Naive thymus-derived CD4-positive, alpha-beta T cell (primary cell): ENCODE measurements at regions not wholly inside any gene's neighbourhood (a gene's known extent, or its start where the extent isn't known, plus 50 kb on each side); places are given as distances from the start of the nearest gene placed in this dataset.

Experiments
- ATAC-seq: fragments of 150-1000 bp; cut with Tn5 transposase; 2 replicates; pipeline ENCODE4 v1.10.0; 2021; ENCODE audit warnings: mild to moderate bottlenecking, moderate library complexity
- CTCF ChIA-PET: fragments of 350-600 bp; sonication (Branson Sonifier 250); formaldehyde crosslinking; loops from one replicate; lab custom pipeline; 2021; ENCODE audit warnings: antibody characterized with exemption; lab: Charles Lee
- POLR2A ChIA-PET: fragments of 350-600 bp; sonication (Branson Sonifier 250); formaldehyde crosslinking; loops from one replicate; lab custom pipeline; 2021; ENCODE audit warnings: antibody characterized with exemption, inconsistent platforms; lab: Charles Lee
- DNase-seq, 9 donors: peaks; one replicate each; pipeline versions ENCODE4 v3.0.0 to v3.0.0-alpha.2; 2020 to 2022; ENCODE audit warnings: mixed read lengths in 1 of 9
- H3K27ac ChIP-seq: one replicate; pipeline ENCODE4 v1.7.0; 2013; ENCODE audit warnings: mild to moderate bottlenecking, low read depth, low read length, moderate library complexity
- H3K27me3 ChIP-seq, 2 donors: one replicate each; pipeline ENCODE4 v1.7.0; 2013; ENCODE audit warnings: low read length in 2 of 2, mild to moderate bottlenecking in 2 of 2, moderate library complexity in 2 of 2; ENCODE audit not compliant: control insufficient read depth in 2 of 2, insufficient read depth in 2 of 2
- H3K36me3 ChIP-seq, 3 experiments: 1 replicate in 2 of 3; 2 replicates in 1 of 3; pipeline ENCODE4 v1.7.0; 2013; ENCODE audit warnings: low read length in 3 of 3, mild to moderate bottlenecking in 3 of 3, moderate library complexity in 1 of 3; ENCODE audit not compliant: insufficient read depth in 3 of 3, control insufficient read depth in 2 of 3
- H3K4me1 ChIP-seq, 2 donors: one replicate each; pipeline ENCODE4 v1.7.0; 2013; ENCODE audit warnings: low read length in 2 of 2, mild to moderate bottlenecking in 2 of 2, moderate library complexity in 1 of 2; ENCODE audit not compliant: control insufficient read depth in 2 of 2, insufficient read depth in 2 of 2
- H3K4me3 ChIP-seq: 2 replicates; pipeline ENCODE4 v1.7.0; 2013; ENCODE audit warnings: mild to moderate bottlenecking, low read length
- H3K9me3 ChIP-seq, 3 experiments: 1 replicate in 2 of 3; 2 replicates in 1 of 3; pipeline ENCODE4 v1.7.0; 2013; ENCODE audit warnings: low read length in 3 of 3; ENCODE audit not compliant: control insufficient read depth in 2 of 3
- H3K27ac Mint-ChIP-seq, 9 donors: one replicate each; pipeline ENCODE4 v1.8.0; 2020 to 2022; ENCODE audit warnings: mixed read lengths in 9 of 9, mild to moderate bottlenecking in 8 of 9, moderate library complexity in 5 of 9, inconsistent platforms in 2 of 9
- H3K27me3 Mint-ChIP-seq, 5 donors: one replicate each; pipeline ENCODE4 v1.8.0; 2021 to 2022; ENCODE audit warnings: mixed read lengths in 5 of 5, mild to moderate bottlenecking in 1 of 5
- H3K36me3 Mint-ChIP-seq, 5 donors: one replicate each; pipeline ENCODE4 v1.8.0; 2020 to 2022; ENCODE audit warnings: mixed read lengths in 5 of 5, mild to moderate bottlenecking in 3 of 5, inconsistent platforms in 1 of 5
- H3K4me1 Mint-ChIP-seq, 7 donors: one replicate each; pipeline ENCODE4 v1.8.0; 2020 to 2022; ENCODE audit warnings: mixed read lengths in 7 of 7, mild to moderate bottlenecking in 3 of 7, inconsistent platforms in 1 of 7
- H3K4me3 Mint-ChIP-seq, 10 donors: one replicate each; pipeline ENCODE4 v1.8.0; 2020 to 2022; ENCODE audit warnings: mild to moderate bottlenecking in 10 of 10, mixed read lengths in 10 of 10, moderate library complexity in 6 of 10, inconsistent platforms in 2 of 10
- H3K9me3 Mint-ChIP-seq, 11 donors: one replicate each; pipeline ENCODE4 v1.8.0; 2020 to 2022; ENCODE audit warnings: mixed read lengths in 11 of 11, mild to moderate bottlenecking in 4 of 11, inconsistent platforms in 1 of 11, moderate library complexity in 1 of 11
- intact Hi-C, 2 donors: fragments of 100-400 bp; cut with micrococcal nuclease; formaldehyde crosslinking; loops; one replicate each; pipeline ENCODE4 v1.15.1; 2023

- peaks cover 0 to 2% (median 0%) of the 10 kb centered on the region in 5 donors for H3K36me3 Mint-ChIP-seq
- Histone ChIP-seq H3K27me3 (no peaks in the 10 kb centered on the region), H3K4me1 (no peaks in the 10 kb centered on the region), H3K27ac (no peak overlapping the region), H3K36me3 (no peaks in the 10 kb centered on the region), H3K9me3 (no peaks in the 10 kb centered on the region), H3K4me3 (no peak overlapping the region)
- H3K27ac Mint-ChIP-seq, result no peak overlapping the region
- H3K9me3 Mint-ChIP-seq, result peaks cover 0 to 2% (median 0%) of the 10 kb centered on the region in 11 donors
- DNase-seq, result peak in 3 of 9 donors; percentile 4 to 18 (median 7)
- POLR2A ChIA-PET, result no interaction called here
- peaks cover 3 to 29% (median 20%) of the 10 kb centered on the region in 7 donors for H3K4me1 Mint-ChIP-seq
- H3K4me3 Mint-ChIP-seq, result peak overlapping the region in 5 of 10 donors; percentile 22 to 69 (median 54)
- CTCF ChIA-PET, result no interaction called here
- no peaks in the 10 kb centered on the region for H3K27me3 Mint-ChIP-seq
- intact Hi-C loops, result no loop called here
- no peak for ATAC-seq
These were observed 971.7 kb downstream of the FLRT2 start for GRCh38 chr14:86501611-86502010.

GRCh38 chr14:86491743-86492142 lies 961.8 kb downstream of the FLRT2 start:
- Histone ChIP-seq H3K36me3 (no peaks in the 10 kb centered on the region), H3K27ac (no peak overlapping the region), H3K27me3 (no peaks in the 10 kb centered on the region), H3K4me1 (no peaks in the 10 kb centered on the region), H3K9me3 (no peaks in the 10 kb centered on the region), H3K4me3 (no peak overlapping the region)
- DNase-seq (no peak), ATAC-seq (no peak)
- H3K4me3 Mint-ChIP-seq, result no peak overlapping the region
- POLR2A ChIA-PET, result no interaction called here
- no peaks in the 10 kb centered on the region for H3K27me3 Mint-ChIP-seq
- intact Hi-C loops, result no loop called here
- no peaks in the 10 kb centered on the region for H3K4me1 Mint-ChIP-seq
- H3K27ac Mint-ChIP-seq, result no peak overlapping the region
- CTCF ChIA-PET, result no interaction called here
- peaks cover 0 to 3% (median 0%) of the 10 kb centered on the region in 5 donors for H3K36me3 Mint-ChIP-seq
- H3K9me3 Mint-ChIP-seq, result peaks cover 0 to 4% (median 0%) of the 10 kb centered on the region in 11 donors

DNA sequence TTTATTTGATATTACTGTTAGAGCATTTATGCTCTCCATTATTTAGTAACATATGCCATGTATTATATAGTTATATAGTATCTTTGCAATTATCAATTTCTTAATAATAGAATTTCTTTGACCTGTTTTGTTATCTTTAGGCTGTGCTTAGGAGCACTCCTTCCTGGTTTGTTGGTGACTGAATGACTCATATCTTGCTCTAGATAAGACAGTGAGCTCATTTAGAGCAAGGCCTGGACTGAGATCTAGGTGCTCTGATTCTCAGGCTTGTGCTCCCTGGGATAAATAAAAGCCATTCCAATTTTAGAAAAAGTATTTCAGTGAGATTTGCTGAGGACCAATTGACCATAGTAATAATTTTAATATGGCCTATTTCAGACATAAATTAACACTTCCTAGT lies 951.2 kb downstream of the FLRT2 start:
- Histone ChIP-seq H3K27ac (no peak overlapping the region), H3K27me3 (no peaks in the 10 kb centered on the region), H3K9me3 (no peaks in the 10 kb centered on the region), H3K4me1 (no peaks in the 10 kb centered on the region), H3K4me3 (no peak overlapping the region), H3K36me3 (no peaks in the 10 kb centered on the region)
- ATAC-seq, result no peak
- intact Hi-C loops, result no loop called here
- Mint-ChIP-seq H3K36me3 (no peaks in the 10 kb centered on the region), H3K27me3 (no peaks in the 10 kb centered on the region), H3K27ac (no peak overlapping the region), H3K4me3 (no peak overlapping the region), H3K9me3 (peaks cover 0 to 12% (median 0%) of the 10 kb centered on the region in 11 donors), H3K4me1 (no peaks in the 10 kb centered on the region)
- DNase-seq, result no peak
- ChIA-PET CTCF (no interaction called here), POLR2A (no interaction called here)

- no peak overlapping the region for H3K4me3 ChIP-seq
- POLR2A ChIA-PET, result no interaction called here
- peaks cover 0 to 2% (median 0%) of the 10 kb centered on the region in 7 donors for H3K4me1 Mint-ChIP-seq
- ATAC-seq (no peak), DNase-seq (no peak)
- intact Hi-C loops, result no loop called here
- H3K27ac Mint-ChIP-seq, result no peak overlapping the region
- no peak overlapping the region for H3K4me3 Mint-ChIP-seq
- H3K36me3 Mint-ChIP-seq, result no peaks in the 10 kb centered on the region
- H3K27me3 Mint-ChIP-seq, result no peaks in the 10 kb centered on the region
- no peaks in the 10 kb centered on the region for H3K9me3 ChIP-seq
- CTCF ChIA-PET, result no interaction called here
- H3K27me3 ChIP-seq, result no peaks in the 10 kb centered on the region
- H3K4me1 ChIP-seq, result no peaks in the 10 kb centered on the region
- peaks cover 0 to 6% (median 0%) of the 10 kb centered on the region in 11 donors for H3K9me3 Mint-ChIP-seq
- no peaks in the 10 kb centered on the region for H3K36me3 ChIP-seq
- no peak overlapping the region for H3K27ac ChIP-seq
These were observed 934.4 kb downstream of the FLRT2 start for GRCh38 chr14:86464341-86464740.

DNA sequence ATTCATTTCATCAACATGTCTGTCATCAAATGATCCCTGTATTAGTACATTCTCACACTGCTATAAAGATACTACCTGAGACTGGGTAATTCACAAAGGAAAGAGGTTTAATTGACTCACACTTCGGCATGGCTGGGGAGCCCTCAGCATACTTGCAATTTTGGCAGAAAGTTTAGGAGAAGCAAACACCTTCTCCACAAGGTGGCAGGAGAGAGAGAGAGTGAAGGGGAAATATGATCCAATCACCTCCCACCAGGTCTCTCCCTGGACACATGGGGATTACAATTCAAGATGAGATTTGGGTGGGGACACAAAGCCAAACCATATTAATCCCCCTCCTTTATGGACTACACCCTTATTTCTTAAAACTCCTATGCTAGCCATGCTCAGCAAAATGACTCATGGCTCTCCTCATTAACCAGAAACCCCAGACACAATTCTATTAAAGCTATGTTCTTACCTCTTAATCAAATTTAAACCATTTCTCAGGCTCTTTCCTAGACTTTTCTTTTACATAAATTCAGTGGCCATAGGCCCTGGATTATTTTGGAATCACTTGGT lies 932.3 kb downstream of the FLRT2 start:
- DNase-seq (no peak), ATAC-seq (no peak)
- no peak overlapping the region for H3K4me3 ChIP-seq
- Mint-ChIP-seq H3K4me3 (no peak overlapping the region), H3K27me3 (no peaks in the 10 kb centered on the region), H3K27ac (no peak overlapping the region), H3K4me1 (peaks cover 0 to 2% (median 0%) of the 10 kb centered on the region in 7 donors), H3K36me3 (no peaks in the 10 kb centered on the region), H3K9me3 (peaks cover 0 to 5% (median 0%) of the 10 kb centered on the region in 11 donors)
- H3K27me3 ChIP-seq, result no peaks in the 10 kb centered on the region
- intact Hi-C loops, result no loop called here
- no peak overlapping the region for H3K27ac ChIP-seq
- CTCF ChIA-PET, result no interaction called here
- H3K36me3 ChIP-seq, result no peaks in the 10 kb centered on the region
- no peaks in the 10 kb centered on the region for H3K9me3 ChIP-seq
- H3K4me1 ChIP-seq, result no peaks in the 10 kb centered on the region
- POLR2A ChIA-PET, result no interaction called here

DNA sequence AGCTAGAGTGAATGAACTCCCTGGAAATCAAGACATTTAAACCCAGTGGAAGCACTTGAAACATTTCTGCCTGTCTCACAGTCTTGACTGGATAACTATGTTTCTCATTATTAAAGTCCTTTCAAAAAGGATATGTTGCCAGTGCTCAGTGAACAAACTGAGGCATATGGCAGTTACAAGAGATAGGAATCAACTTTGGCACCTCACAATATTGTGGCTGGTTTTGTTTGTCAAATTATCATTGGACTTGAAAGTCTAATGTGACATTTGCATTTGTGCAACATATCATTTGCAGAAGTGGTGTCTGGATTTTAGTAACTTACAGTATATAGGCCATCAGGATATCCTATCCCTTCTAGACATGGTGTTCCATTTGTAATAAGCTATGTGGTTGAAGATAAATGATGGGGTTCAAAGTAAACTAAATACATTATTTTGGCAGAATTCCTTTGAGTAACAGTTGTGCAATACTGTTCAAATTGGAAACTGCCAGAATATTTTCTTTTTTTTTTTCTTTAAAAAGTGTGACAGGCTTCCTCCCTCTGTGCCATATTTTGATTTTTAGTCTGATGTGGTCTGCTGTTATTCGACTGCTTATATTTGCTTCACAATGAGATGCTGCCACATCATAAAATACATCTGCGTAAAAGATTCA lies 927.7 kb downstream of the FLRT2 start:
- H3K36me3 Mint-ChIP-seq, result no peaks in the 10 kb centered on the region
- no peak overlapping the region for H3K27ac ChIP-seq
- H3K4me3 Mint-ChIP-seq, result no peak overlapping the region
- no peaks in the 10 kb centered on the region for H3K4me1 ChIP-seq
- ChIA-PET POLR2A (no interaction called here), CTCF (no interaction called here)
- intact Hi-C loops, result no loop called here
- DNase-seq, result no peak
- no peak overlapping the region for H3K4me3 ChIP-seq
- H3K4me1 Mint-ChIP-seq, result no peaks in the 10 kb centered on the region
- H3K27me3 ChIP-seq, result no peaks in the 10 kb centered on the region
- H3K9me3 ChIP-seq, result peaks cover 0 to 3% (median 0%) of the 10 kb centered on the region in 3 experiments
- H3K27ac Mint-ChIP-seq, result no peak overlapping the region
- no peak for ATAC-seq
- peaks cover 0 to 3% (median 0%) of the 10 kb centered on the region in 11 donors for H3K9me3 Mint-ChIP-seq
- H3K27me3 Mint-ChIP-seq, result no peaks in the 10 kb centered on the region
- H3K36me3 ChIP-seq, result no peaks in the 10 kb centered on the region

- Histone ChIP-seq H3K27ac (no peak overlapping the region), H3K27me3 (no peaks in the 10 kb centered on the region), H3K4me3 (no peak overlapping the region), H3K36me3 (no peaks in the 10 kb centered on the region), H3K4me1 (no peaks in the 10 kb centered on the region), H3K9me3 (peaks cover 0 to 3% (median 0%) of the 10 kb centered on the region in 3 experiments)
- ChIA-PET CTCF (no interaction called here), POLR2A (no interaction called here)
- Mint-ChIP-seq H3K4me1 (no peaks in the 10 kb centered on the region), H3K27ac (no peak overlapping the region), H3K4me3 (no peak overlapping the region), H3K9me3 (peaks cover 0 to 3% (median 0%) of the 10 kb centered on the region in 11 donors), H3K36me3 (no peaks in the 10 kb centered on the region), H3K27me3 (no peaks in the 10 kb centered on the region)
- intact Hi-C loops, result no loop called here
- DNase-seq (no peak), ATAC-seq (no peak)
These were observed 920.1 kb downstream of the FLRT2 start for GRCh38 chr14:86450085-86450484.
